ENCODE measurements at regions not wholly inside any gene's neighbourhood (a gene's known extent, or its start where the extent isn't known, plus 50 kb on each side); places are given as distances from the start of the nearest gene placed in this dataset.

DNA sequence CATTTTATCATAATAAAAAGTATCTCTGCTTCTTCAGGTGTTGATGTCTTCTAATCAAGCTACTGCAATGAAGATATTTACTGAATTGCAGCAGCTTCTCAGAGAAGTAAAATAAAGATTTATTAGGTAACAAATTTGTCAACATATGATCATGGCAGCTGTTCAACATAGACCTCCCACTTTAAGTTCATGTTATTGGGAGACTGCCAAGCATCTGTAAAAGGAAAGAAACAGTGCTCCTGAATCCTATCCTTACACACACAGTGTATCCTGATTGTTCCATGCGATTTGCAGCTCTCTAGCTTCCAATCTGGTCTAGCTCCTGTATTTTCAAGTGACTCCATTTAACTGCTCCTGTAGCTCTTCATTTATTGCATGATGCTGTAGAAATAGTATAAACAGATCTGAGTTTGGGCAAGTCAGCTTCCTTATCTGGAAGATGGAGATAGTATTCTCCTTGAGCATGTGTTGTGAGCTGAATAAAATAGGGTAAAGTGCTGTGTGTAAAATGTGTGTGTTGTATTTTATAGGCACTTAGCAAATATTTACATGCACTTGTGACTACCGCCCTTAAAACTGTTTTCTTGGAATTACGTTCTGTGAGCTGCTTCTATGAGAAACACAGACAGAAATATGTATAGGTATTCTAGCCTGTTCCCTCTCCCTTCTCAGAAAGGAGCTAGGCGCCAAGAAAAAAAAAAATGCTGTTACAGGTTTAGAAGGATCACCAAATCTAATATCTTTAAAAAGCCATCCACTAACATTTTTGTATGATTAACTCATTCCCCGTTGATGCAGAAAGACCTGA lies 290.6 kb downstream of the JRKL start:
- DNase-seq (ENCODE audit: low spot score) = no peak
- H3K27ac ChIP-seq = no peak overlapping the region
- ChIA-PET POLR2A (ENCODE audit: low non-redundant PET) (no interaction called here), CTCF (no interaction called here)
- TF ChIP-seq, protein P1, sequence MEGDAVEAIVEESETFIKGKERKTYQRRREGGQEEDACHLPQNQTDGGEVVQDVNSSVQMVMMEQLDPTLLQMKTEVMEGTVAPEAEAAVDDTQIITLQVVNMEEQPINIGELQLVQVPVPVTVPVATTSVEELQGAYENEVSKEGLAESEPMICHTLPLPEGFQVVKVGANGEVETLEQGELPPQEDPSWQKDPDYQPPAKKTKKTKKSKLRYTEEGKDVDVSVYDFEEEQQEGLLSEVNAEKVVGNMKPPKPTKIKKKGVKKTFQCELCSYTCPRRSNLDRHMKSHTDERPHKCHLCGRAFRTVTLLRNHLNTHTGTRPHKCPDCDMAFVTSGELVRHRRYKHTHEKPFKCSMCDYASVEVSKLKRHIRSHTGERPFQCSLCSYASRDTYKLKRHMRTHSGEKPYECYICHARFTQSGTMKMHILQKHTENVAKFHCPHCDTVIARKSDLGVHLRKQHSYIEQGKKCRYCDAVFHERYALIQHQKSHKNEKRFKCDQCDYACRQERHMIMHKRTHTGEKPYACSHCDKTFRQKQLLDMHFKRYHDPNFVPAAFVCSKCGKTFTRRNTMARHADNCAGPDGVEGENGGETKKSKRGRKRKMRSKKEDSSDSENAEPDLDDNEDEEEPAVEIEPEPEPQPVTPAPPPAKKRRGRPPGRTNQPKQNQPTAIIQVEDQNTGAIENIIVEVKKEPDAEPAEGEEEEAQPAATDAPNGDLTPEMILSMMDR (conservative IDR thresholded peaks at IDR 0.05; ENCODE audit: low read depth) = no peak

DNA sequence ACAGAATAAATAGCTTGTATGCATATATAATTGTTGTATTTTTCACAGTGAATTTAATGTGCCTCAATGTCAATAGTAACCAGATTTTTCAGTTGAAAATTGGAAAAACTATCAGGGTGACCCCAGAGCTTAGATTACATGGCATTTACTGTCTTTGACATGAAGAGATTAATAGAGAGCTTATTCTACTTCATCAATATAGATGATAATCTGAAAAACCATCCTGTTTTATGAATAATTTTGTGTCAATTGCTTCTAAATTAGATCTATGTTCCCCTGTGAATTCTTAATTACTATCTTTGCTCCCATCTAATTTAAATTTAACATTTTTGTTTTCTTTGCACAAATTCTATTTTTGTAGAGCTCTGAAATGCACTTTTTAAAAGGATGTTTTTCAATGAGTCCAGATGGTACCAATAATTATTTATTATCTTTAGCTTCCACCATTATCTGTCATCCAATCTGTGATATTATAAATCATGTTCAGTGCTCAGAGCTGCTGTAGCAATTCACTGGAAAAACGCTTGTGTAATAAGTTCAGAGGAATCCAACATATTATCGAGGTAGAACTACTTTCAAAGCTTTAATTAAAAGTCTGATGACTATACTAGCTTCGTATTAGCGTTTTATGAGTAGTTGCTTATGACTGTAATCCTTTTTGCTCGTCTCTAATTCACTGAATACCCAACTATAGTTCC lies 291.4 kb downstream of the JRKL start:
- DNase-seq (ENCODE audit: low spot score) = no peak
- TF ChIP-seq, protein P1 (conservative IDR thresholded peaks at IDR 0.05; ENCODE audit: low read depth) = no peak
- POLR2A ChIA-PET (ENCODE audit: low non-redundant PET) = no interaction called here
- CTCF ChIA-PET = interaction anchor here (0.7 kb wide), 1 partner anchor 194 kb away, joined by 3 read pairs; no protein-coding TSS in a partner anchor
- H3K27ac ChIP-seq = no peak overlapping the region

DNA sequence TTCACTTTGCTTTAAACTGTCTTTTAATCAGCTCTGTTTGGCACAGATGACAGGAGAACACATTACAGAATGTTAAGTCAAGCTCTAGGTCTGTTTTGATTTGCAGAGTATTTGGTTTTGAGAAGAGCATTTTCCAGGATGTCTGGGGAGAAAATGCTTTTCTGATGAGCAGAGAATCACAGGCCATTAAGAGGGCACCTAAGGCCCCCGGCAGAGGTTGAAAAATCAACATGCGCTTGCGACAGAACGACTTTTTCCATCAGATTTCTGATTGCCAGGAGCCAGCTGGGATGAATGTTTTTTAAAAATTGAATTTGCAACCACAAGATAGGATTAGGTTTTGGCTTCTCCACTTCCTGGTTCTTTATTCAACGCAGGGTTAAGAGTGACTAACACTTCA lies 304.5 kb downstream of the JRKL start:
- ChIA-PET POLR2A (ENCODE audit: low non-redundant PET) (no interaction called here), CTCF (no interaction called here)
- DNase-seq (ENCODE audit: low spot score) = no peak
- no peak overlapping the region for H3K27ac ChIP-seq
- TF ChIP-seq, protein P1 (conservative IDR thresholded peaks at IDR 0.05; ENCODE audit: low read depth) = no peak

DNA sequence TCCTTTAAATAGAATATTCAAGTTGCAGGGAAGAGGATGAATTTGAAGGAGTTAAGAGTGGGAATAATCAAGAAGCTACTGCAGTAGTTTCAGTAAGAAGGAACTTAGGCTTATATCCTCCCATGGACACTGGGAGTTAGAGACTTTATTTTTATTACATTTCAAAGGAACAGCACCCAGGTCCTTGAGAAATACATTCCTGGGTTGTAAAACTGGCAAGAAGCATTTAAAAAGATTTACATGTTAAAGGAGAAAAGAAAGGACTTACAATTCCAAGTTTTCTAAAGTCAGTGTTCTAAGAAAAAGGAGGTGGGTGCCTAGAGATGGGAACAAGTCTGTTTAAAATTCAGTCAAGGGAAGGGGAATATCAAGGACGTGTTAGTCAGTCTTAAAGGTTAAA lies 306.9 kb downstream of the JRKL start:
- no peak overlapping the region for H3K27ac ChIP-seq
- ChIA-PET POLR2A (ENCODE audit: low non-redundant PET) (no interaction called here), CTCF (no interaction called here)
- TF ChIP-seq, protein P1 (conservative IDR thresholded peaks at IDR 0.05; ENCODE audit: low read depth) = no peak
- no peak for DNase-seq (ENCODE audit: low spot score)

DNA sequence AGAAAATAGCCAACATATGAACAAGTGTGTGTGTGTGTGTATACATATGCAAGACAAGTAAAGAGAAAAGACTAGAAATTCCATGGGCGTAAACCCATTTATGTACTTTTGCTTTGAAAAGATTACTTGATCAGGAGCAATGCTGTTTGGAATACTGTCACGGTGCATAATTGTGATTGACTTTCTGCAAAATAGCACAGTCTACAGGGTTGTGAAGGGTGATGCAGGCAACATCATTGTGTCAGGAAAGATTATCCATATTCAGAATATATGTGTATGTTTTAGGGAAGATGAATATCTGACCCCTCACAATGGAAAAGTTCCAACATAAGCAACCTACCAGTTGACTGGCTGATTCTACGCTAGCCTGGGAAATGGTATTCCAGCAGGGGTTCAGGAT lies 307.7 kb downstream of the JRKL start:
- H3K27ac ChIP-seq = no peak overlapping the region
- DNase-seq (ENCODE audit: low spot score) = no peak
- CTCF ChIA-PET = no interaction called here
- POLR2A ChIA-PET (ENCODE audit: low non-redundant PET) = no interaction called here
- TF ChIP-seq, protein P1 (conservative IDR thresholded peaks at IDR 0.05; ENCODE audit: low read depth) = no peak

DNA sequence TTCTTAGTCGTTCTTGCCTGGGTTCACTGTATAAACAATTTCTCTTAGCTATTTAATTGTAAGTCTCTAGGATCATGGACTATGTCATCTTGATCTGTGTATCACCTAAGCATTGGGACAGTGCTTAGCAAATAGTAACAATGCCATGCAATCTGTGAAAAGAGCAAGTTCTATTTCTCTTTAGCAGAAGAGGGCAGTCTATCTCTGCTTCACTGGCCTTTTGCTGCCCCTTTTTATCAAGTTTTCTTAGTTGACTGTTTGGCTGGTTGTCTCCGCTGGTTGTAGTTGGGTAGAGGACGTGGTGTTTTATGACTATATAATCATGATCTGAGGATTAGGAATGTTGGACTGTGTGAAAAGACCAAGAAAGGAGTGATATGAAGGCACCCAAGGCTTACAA lies 315.0 kb downstream of the JRKL start:
- H3K27ac ChIP-seq = no peak overlapping the region
- no peak for DNase-seq (ENCODE audit: low spot score)
- ChIA-PET CTCF (no interaction called here), POLR2A (ENCODE audit: low non-redundant PET) (no interaction called here)
- TF ChIP-seq, protein P1 (conservative IDR thresholded peaks at IDR 0.05; ENCODE audit: low read depth) = no peak

Measured in RWPE1 (cell line).